Endothelial cell of umbilical vein (primary cell): ENCODE measurements at regions not wholly inside any gene's neighbourhood (a gene's known extent, or its start where the extent isn't known, plus 50 kb on each side); places are given as distances from the start of the nearest gene placed in this dataset.

Source experiments
- BruUV-seq: library from RNA; stranded (reverse); fragments of 400-500 nt; replicated peaks from 2 replicates; lab custom pipeline; 2021; lab: Mats Ljungman, UMichigan
- CTCF ChIA-PET: fragments of 300-600, 350-600 bp; sonication (Branson Sonifier 250); formaldehyde crosslinking; loops from one replicate; lab custom pipeline; 2021; ENCODE audit warnings: antibody characterized with exemption, inconsistent platforms; lab: Charles Lee
- POLR2A ChIA-PET: fragments of 300-600, 350-600 bp; sonication (Branson Sonifier 250); formaldehyde crosslinking; loops from one replicate; lab custom pipeline; 2021; ENCODE audit warnings: antibody characterized with exemption, inconsistent platforms; lab: Charles Lee
- DNase-seq: peaks from one replicate; pipeline ENCODE4 v3.0.0-alpha.2; 2011; ENCODE audit warnings: low read depth, low spot score
- FAIRE-seq: peaks from 2 replicates; lab custom pipeline; 2011; peaks lifted over from hg19 to GRCh38; lab: Jason Lieb, UNC
- H2AFZ ChIP-seq: 2 replicates; pipeline ENCODE4 v1.6.0; 2012; ENCODE audit warnings: low read depth, low read length, control low read depth, inconsistent platforms
- H3K27ac ChIP-seq: 2 replicates; pipeline ENCODE4 v1.5.1; 2011; ENCODE audit warnings: low read depth, mild to moderate bottlenecking, control low read depth, low read length, moderate library complexity; ENCODE audit not compliant: insufficient read depth
- H3K27me3 ChIP-seq, 2 experiments: 2 replicates each; pipeline versions ENCODE4 v1.6.0 to v1.6.1; 2011; ENCODE audit warnings: low read length in 2 of 2, mixed read lengths in 1 of 2; ENCODE audit not compliant: control insufficient read depth in 2 of 2, insufficient read depth in 2 of 2
- H3K36me3 ChIP-seq, 2 experiments: 2 replicates in 1 of 2; 3 replicates in 1 of 2; pipeline ENCODE4 v1.5.1; 2011; ENCODE audit warnings: low read length in 2 of 2, mild to moderate bottlenecking in 1 of 2, moderate library complexity in 1 of 2; ENCODE audit not compliant: control insufficient read depth in 2 of 2, insufficient read depth in 2 of 2; ENCODE audit errors: extremely low read depth in 1 of 2
- H3K4me1 ChIP-seq: 3 replicates; pipeline ENCODE4 v1.5.1; 2011; ENCODE audit warnings: mild to moderate bottlenecking, low read length; ENCODE audit not compliant: control insufficient read depth, insufficient read depth; ENCODE audit errors: extremely low read depth
- H3K4me2 ChIP-seq: 2 replicates; pipeline ENCODE4 v1.6.1; 2011; ENCODE audit warnings: low read length, control low read depth, mixed read lengths; ENCODE audit not compliant: insufficient read depth
- H3K4me3 ChIP-seq, 3 experiments: fragments of 200-600 bp in 1 of 3; sonication (generic), shearing (Covaris generic) in 1 of 3; replicated peaks in 1 of 3; 2 replicates each; pipeline ENCODE4 v1.5.1; 2011 to 2016; ENCODE audit warnings: control low read depth in 3 of 3, low read length in 3 of 3, mild to moderate bottlenecking in 2 of 3, inconsistent platforms in 1 of 3, low read depth in 1 of 3, moderate library complexity in 1 of 3; ENCODE audit not compliant: insufficient read depth in 1 of 3
- H3K79me2 ChIP-seq: 2 replicates; pipeline ENCODE4 v1.6.0; 2012; ENCODE audit warnings: low read length, inconsistent platforms; ENCODE audit not compliant: control insufficient read depth, insufficient read depth
- H3K9ac ChIP-seq: replicated peaks from 2 replicates; pipeline ENCODE3; 2011; ENCODE audit warnings: low read length, control low read depth; ENCODE audit not compliant: insufficient read depth; ENCODE audit errors: extremely low read depth
- H3K9me1 ChIP-seq: replicated peaks from 3 replicates; pipeline ENCODE4 v1.6.0; 2011; ENCODE audit warnings: mild to moderate bottlenecking, low read length; ENCODE audit not compliant: control insufficient read depth, insufficient read depth; ENCODE audit errors: extremely low read depth
- H3K9me3 ChIP-seq: replicated peaks from 2 replicates; pipeline ENCODE4 v1.5.1; 2012; ENCODE audit warnings: low read length, inconsistent platforms; ENCODE audit not compliant: control insufficient read depth, insufficient read depth
- H4K20me1 ChIP-seq: replicated peaks from 2 replicates; pipeline ENCODE3; 2011; ENCODE audit warnings: mild to moderate bottlenecking, low read length; ENCODE audit not compliant: control insufficient read depth, insufficient read depth; ENCODE audit errors: extremely low read depth
- CTCF ChIP-seq, 2 donors: IDR thresholded peaks; 1 replicate in 1 of 2; 2 replicates in 1 of 2; pipeline ENCODE4 v1.5.1; 2011; ENCODE audit warnings: low read length in 2 of 2, mild to moderate bottlenecking in 2 of 2, moderate library complexity in 2 of 2, control low read depth in 1 of 2, inconsistent platforms in 1 of 2, low read depth in 1 of 2; ENCODE audit not compliant: insufficient read depth in 1 of 2; ENCODE audit errors: extremely low read depth in 1 of 2
- EZH2 ChIP-seq: IDR thresholded peaks from 2 replicates; pipeline ENCODE4 v1.6.1; 2012; ENCODE audit warnings: borderline replicate concordance, low read depth, mild to moderate bottlenecking, moderate library complexity, low read length, inconsistent platforms; ENCODE audit not compliant: severe bottlenecking
- FOS ChIP-seq: IDR thresholded peaks from 2 replicates; pipeline ENCODE4 v1.6.1; 2011; ENCODE audit warnings: mild to moderate bottlenecking, low read length, moderate library complexity, borderline replicate concordance; ENCODE audit not compliant: insufficient read depth
- GATA2 ChIP-seq: IDR thresholded peaks from 2 replicates; pipeline ENCODE4 v1.7.0; 2011; ENCODE audit warnings: low read depth, mild to moderate bottlenecking, moderate library complexity, mixed read lengths, low read length; ENCODE audit not compliant: insufficient read length, insufficient read depth
- JUN ChIP-seq: IDR thresholded peaks from 2 replicates; pipeline ENCODE4 v1.6.1; 2011; ENCODE audit warnings: borderline replicate concordance, low read depth; ENCODE audit not compliant: insufficient read length, insufficient read depth
- MAX ChIP-seq: IDR thresholded peaks from 2 replicates; pipeline ENCODE4 v1.6.1; 2011; ENCODE audit not compliant: insufficient read depth, insufficient read length
- MYC ChIP-seq: IDR thresholded peaks from one replicate; pipeline ENCODE4 v1.6.1; 2011; ENCODE audit warnings: mild to moderate bottlenecking, low read depth, low read length
- POLR2A ChIP-seq: IDR thresholded peaks from 2 replicates; pipeline ENCODE4 v1.6.1; 2012; ENCODE audit warnings: low read depth, mild to moderate bottlenecking, control low read depth, low read length
- POLR2AphosphoS5 ChIP-seq: IDR thresholded peaks from 2 replicates; pipeline ENCODE4 v1.6.1; 2012; ENCODE audit warnings: low read depth, mild to moderate bottlenecking, control low read depth, low read length, moderate library complexity; ENCODE audit not compliant: insufficient read depth
- dilution Hi-C: fragments of 300-500 bp; cut with MboI; formaldehyde crosslinking; loops from one replicate; pipeline ENCODE4 v1.15.0; 2019; ENCODE audit warnings: low sequenced_read_pairs; ENCODE audit not compliant: extremely low pct_ligation_motif_present
- intact Hi-C: fragments of 100-400 bp; cut with micrococcal nuclease; formaldehyde crosslinking; loops from one replicate; pipeline ENCODE4 v1.10.0; 2022

DNA sequence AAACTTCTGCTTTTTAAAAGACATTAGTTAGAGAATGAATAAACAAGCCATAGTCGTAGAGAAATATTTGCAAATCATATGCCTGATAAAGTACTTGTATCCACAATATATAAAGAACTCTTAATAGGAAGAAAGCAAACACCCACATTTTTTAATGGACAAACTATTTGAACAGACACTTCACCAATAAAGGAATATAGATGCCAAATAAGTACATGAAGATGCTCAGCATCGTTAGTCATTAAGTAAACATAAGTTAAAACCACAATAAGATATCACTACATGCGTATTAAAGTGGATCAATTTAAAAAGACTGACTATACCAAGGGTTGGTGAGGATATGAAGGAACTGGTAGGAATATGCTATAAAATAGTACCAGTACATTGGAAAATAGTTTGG, 142.3 kb upstream of the ZC3H11B start:
- CTCF ChIA-PET, result no interaction called here
- H3K4me1 ChIP-seq, result no peaks in the 10 kb centered on the region
- dilution Hi-C loops, result no loop called here
- DNase-seq, result no peak
- intact Hi-C loops, result no loop called here
- POLR2A ChIA-PET, result no interaction called here
- no peak overlapping the region for H3K4me3 ChIP-seq
- no peaks in the 10 kb centered on the region for H3K27me3 ChIP-seq
- no peak overlapping the region for H3K27ac ChIP-seq
- FAIRE-seq, result no peak
- no peaks in the 10 kb centered on the region for H3K9me1 ChIP-seq
- H2AFZ ChIP-seq, result no peak overlapping the region
- no TSS peak for BruUV-seq
- TF ChIP-seq FOS (no peak), MAX (no peak), POLR2A (no peak)
- H3K4me2 ChIP-seq, result no peak overlapping the region
- no peaks in the 10 kb centered on the region for H3K9me3 ChIP-seq
- H3K79me2 ChIP-seq, result no peaks in the 10 kb centered on the region
- H3K9ac ChIP-seq, result no peak overlapping the region
- no peaks in the 10 kb centered on the region for H4K20me1 ChIP-seq
- H3K36me3 ChIP-seq, result no peaks in the 10 kb centered on the region

DNA sequence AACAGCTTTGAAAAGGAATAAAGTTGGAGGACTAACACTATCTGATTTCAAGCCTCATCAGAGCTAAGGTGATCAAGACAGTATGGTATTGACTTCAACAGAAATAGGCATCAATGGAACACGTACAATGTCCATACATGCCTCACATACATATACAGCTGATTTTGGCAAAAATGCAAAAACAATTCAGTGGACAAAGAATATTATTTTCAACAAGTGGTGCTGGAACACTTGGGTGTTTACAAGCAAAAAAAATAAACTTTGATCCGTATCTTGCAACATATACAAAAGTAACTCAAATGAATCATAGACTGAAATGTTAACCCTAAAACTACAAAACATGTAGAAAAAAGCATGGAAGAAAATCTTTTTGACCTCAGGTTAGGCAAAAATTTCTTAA, 141.9 kb upstream of the ZC3H11B start:
- H2AFZ ChIP-seq, result no peak overlapping the region
- H3K27me3 ChIP-seq, result no peaks in the 10 kb centered on the region
- ChIA-PET CTCF (no interaction called here), POLR2A (no interaction called here)
- FAIRE-seq (no peak), DNase-seq (no peak)
- TF ChIP-seq MYC (no peak), FOS (no peak), CTCF (IDR thresholded peaks at IDR 0.05; ENCODE audit: extremely low read depth in 1 of 2, insufficient read depth in 1 of 2, low read depth in 1 of 2, low read length in 2 of 2) (no peak), EZH2 (no peak), POLR2AphosphoS5 (no peak), GATA2 (no peak), JUN (no peak), POLR2A (no peak), MAX (no peak)
- H3K27ac ChIP-seq, result no peak overlapping the region
- H3K9me1 ChIP-seq, result no peaks in the 10 kb centered on the region
- no peaks in the 10 kb centered on the region for H4K20me1 ChIP-seq
- no peak overlapping the region for H3K4me2 ChIP-seq
- no peaks in the 10 kb centered on the region for H3K36me3 ChIP-seq
- no TSS peak for BruUV-seq
- dilution Hi-C loops, result no loop called here
- no peak overlapping the region for H3K4me3 ChIP-seq
- no peaks in the 10 kb centered on the region for H3K79me2 ChIP-seq
- no peaks in the 10 kb centered on the region for H3K4me1 ChIP-seq
- H3K9ac ChIP-seq, result no peak overlapping the region
- no peaks in the 10 kb centered on the region for H3K9me3 ChIP-seq
- intact Hi-C loops, result no loop called here
